Stimulated activated memory B cell treated with anti-CD40 and anti-IgM and Interleukin-4, amounts not matched to agents 10 μg/mL and 1 μg/mL and 100 μg/mL, for 72 hours (primary cell): ENCODE measurements at regions not wholly inside any gene's neighbourhood (a gene's known extent, or its start where the extent isn't known, plus 50 kb on each side); places are given as distances from the start of the nearest gene placed in this dataset.
"Not testable (repeated sequence)": the region's sequence is repeated elsewhere in the genome, so short reads cannot be mapped to it uniquely, and the experiment has no call there.

Experiments used
- ATAC-seq: fragments of 150-1000 bp; cut with Tn5 transposase; 2 replicates; pipeline ENCODE4 v1.10.0; 2021
- H3K27ac Mint-ChIP-seq: one replicate; pipeline ENCODE4 v1.8.0; 2022; ENCODE audit warnings: mild to moderate bottlenecking, mixed read lengths
- H3K27me3 Mint-ChIP-seq: one replicate; pipeline ENCODE4 v1.8.0; 2022; ENCODE audit warnings: mixed read lengths
- H3K36me3 Mint-ChIP-seq: one replicate; pipeline ENCODE4 v1.8.0; 2022; ENCODE audit warnings: mixed read lengths
- H3K4me1 Mint-ChIP-seq: one replicate; pipeline ENCODE4 v1.8.0; 2022; ENCODE audit warnings: mixed read lengths
- H3K4me3 Mint-ChIP-seq: one replicate; pipeline ENCODE4 v1.8.0; 2022; ENCODE audit warnings: mild to moderate bottlenecking, moderate library complexity, mixed read lengths
- H3K9me3 Mint-ChIP-seq: one replicate; pipeline ENCODE4 v1.8.0; 2022; ENCODE audit warnings: mixed read lengths

GRCh38 chr20:40634891-40635290 lies 54.1 kb downstream of the MAFB start:
- no peak for ATAC-seq
- Mint-ChIP-seq H3K4me1 (no peaks in the 10 kb centered on the region), H3K27ac (no peak overlapping the region), H3K9me3 (peaks cover 6% of the 10 kb centered on the region), H3K4me3 (no peak overlapping the region), H3K27me3 (peaks cover 29% of the 10 kb centered on the region), H3K36me3 (no peaks in the 10 kb centered on the region)

GRCh38 chr20:40633123-40633850 lies 55.7 kb downstream of the MAFB start:
- H3K4me3 Mint-ChIP-seq: no peak overlapping the region
- peaks cover 30% of the 10 kb centered on the region for H3K27me3 Mint-ChIP-seq
- ATAC-seq: no peak
- no peaks in the 10 kb centered on the region for H3K36me3 Mint-ChIP-seq
- no peaks in the 10 kb centered on the region for H3K9me3 Mint-ChIP-seq
- H3K4me1 Mint-ChIP-seq: no peaks in the 10 kb centered on the region
- no peak overlapping the region for H3K27ac Mint-ChIP-seq

DNA sequence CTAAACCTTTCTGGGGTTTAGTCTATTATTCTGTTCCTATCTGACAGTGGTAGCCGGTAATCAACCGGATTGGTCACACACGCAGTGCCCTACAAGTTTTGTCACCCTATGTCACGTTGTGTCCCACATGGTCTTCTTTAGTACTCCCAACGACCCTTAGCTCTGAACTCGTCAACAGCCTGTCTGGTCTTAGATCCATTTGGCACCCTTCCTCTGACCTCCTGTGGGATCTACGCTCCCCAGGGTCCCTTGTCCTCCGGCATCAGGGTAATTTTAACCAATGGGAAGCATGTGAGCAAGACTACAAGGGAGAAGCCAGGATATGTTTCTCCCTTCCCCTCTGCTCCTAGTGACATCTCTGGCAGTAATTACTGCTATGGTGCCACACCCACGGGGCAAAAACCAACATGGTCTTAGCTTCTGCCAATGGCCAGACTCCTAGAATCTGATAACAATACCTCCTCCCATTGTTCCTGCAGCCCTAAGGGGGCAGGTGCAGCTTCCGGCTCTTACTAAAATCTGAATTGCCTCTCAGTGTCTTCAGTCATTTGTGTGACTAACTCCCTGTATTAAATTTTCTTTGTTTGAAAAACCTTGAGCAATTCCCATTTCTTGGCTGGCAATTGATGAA lies 56.6 kb downstream of the MAFB start:
- Mint-ChIP-seq H3K27me3 (peaks cover 30% of the 10 kb centered on the region), H3K4me3 (no peak overlapping the region), H3K4me1 (no peaks in the 10 kb centered on the region), H3K9me3 (peaks cover 3% of the 10 kb centered on the region), H3K36me3 (no peaks in the 10 kb centered on the region), H3K27ac (no peak overlapping the region)
- no peak for ATAC-seq

GRCh38 chr20:40631119-40631631 lies 57.9 kb downstream of the MAFB start:
- no peak overlapping the region for H3K4me3 Mint-ChIP-seq
- no peaks in the 10 kb centered on the region for H3K4me1 Mint-ChIP-seq
- H3K27me3 Mint-ChIP-seq: peaks cover 33% of the 10 kb centered on the region
- no peak for ATAC-seq
- H3K9me3 Mint-ChIP-seq: peaks cover 6% of the 10 kb centered on the region
- no peaks in the 10 kb centered on the region for H3K36me3 Mint-ChIP-seq
- no peak overlapping the region for H3K27ac Mint-ChIP-seq

GRCh38 chr20:40630713-40631112 lies 58.3 kb downstream of the MAFB start:
- H3K27ac Mint-ChIP-seq: no peak overlapping the region
- no peaks in the 10 kb centered on the region for H3K36me3 Mint-ChIP-seq
- no peak for ATAC-seq
- H3K4me3 Mint-ChIP-seq: no peak overlapping the region
- H3K27me3 Mint-ChIP-seq: peaks cover 33% of the 10 kb centered on the region
- H3K9me3 Mint-ChIP-seq: peaks cover 6% of the 10 kb centered on the region
- H3K4me1 Mint-ChIP-seq: no peaks in the 10 kb centered on the region

- no peak overlapping the region for H3K4me3 Mint-ChIP-seq
- ATAC-seq: no peak
- peaks cover 6% of the 10 kb centered on the region for H3K9me3 Mint-ChIP-seq
- no peaks in the 10 kb centered on the region for H3K4me1 Mint-ChIP-seq
- H3K27me3 Mint-ChIP-seq: peaks cover 33% of the 10 kb centered on the region
- no peaks in the 10 kb centered on the region for H3K36me3 Mint-ChIP-seq
- no peak overlapping the region for H3K27ac Mint-ChIP-seq
Measured at GRCh38 chr20:40630099-40630498, 58.9 kb downstream of the MAFB start.

GRCh38 chr20:40628877-40629276 lies 60.2 kb downstream of the MAFB start:
- peaks cover 6% of the 10 kb centered on the region for H3K9me3 Mint-ChIP-seq
- peaks cover 33% of the 10 kb centered on the region for H3K27me3 Mint-ChIP-seq
- no peak overlapping the region for H3K4me3 Mint-ChIP-seq
- no peaks in the 10 kb centered on the region for H3K36me3 Mint-ChIP-seq
- no peaks in the 10 kb centered on the region for H3K4me1 Mint-ChIP-seq
- no peak overlapping the region for H3K27ac Mint-ChIP-seq
- ATAC-seq: no peak

DNA sequence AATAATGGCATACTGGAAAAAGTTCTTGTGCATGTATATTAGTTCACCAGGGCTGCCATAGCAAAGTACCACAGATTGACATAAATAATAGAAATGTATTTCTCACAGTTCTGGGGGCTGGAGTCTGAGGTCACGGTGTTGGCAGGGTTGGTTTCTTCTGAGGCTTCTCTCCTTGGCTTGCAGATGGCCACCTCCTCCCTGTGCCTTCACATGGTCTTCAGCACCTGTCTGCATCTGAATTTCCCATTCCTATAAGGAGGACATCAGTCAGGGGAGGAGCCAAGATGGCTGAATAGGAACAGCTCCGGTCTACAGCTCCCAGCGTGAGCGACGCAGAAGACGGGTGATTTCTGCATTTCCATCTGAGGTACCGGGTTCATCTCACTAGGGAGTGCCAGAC lies 70.0 kb downstream of the MAFB start:
- H3K27ac Mint-ChIP-seq, ATAC-seq, H3K36me3 Mint-ChIP-seq, H3K4me1 Mint-ChIP-seq, H3K4me3 Mint-ChIP-seq, H3K9me3 Mint-ChIP-seq: not testable (repeated sequence)
- H3K27me3 Mint-ChIP-seq: peaks cover 28% of the 10 kb centered on the region

DNA sequence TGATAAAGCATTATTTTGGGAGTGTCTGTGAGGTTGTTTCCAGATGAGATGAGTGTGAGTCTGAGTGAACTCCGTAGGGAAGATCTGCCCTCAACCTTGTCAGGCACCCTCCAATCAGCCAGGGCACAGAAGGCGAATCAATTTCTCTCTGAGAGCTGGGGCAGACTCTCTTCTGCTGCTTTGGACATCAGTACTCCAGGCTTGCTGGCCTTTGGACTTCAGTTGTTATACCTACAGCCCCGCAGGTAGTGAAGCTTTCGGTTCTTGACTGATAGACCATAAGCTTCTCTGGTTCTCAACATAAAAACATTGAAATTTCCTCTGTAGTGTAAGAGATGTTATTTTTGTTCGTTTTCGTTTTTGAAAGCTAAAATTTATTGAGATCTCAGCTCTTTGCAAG lies 71.4 kb downstream of the MAFB start:
- Mint-ChIP-seq H3K27ac (no peak overlapping the region), H3K4me3 (no peak overlapping the region), H3K36me3 (no peaks in the 10 kb centered on the region), H3K9me3 (no peaks in the 10 kb centered on the region), H3K4me1 (no peaks in the 10 kb centered on the region), H3K27me3 (peaks cover 28% of the 10 kb centered on the region)
- no peak for ATAC-seq

DNA sequence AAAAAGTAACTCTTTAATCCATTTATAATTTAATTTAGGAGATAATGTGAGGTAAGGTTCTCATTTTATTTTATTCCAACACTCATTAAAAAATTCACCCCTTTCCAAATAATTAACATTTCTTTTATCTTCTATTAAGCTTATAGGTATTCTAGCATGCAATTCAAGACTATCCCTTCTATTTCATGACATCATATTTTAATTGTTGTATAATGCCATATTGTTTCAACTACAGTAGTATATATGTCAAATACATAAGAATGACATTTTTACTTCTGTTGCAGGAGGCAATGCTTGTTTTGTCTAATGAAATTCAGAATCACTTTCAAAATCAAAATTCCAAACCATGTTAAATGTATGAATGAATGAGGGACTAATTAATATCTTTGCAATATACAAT lies 76.2 kb downstream of the MAFB start:
- Mint-ChIP-seq H3K4me3 (no peak overlapping the region), H3K27ac (no peak overlapping the region), H3K36me3 (no peaks in the 10 kb centered on the region), H3K9me3 (no peaks in the 10 kb centered on the region), H3K4me1 (no peaks in the 10 kb centered on the region), H3K27me3 (peaks cover 37% of the 10 kb centered on the region)
- ATAC-seq: no peak

GRCh38 chr20:40612247-40612646 lies 76.8 kb downstream of the MAFB start:
- Mint-ChIP-seq H3K27me3 (peaks cover 37% of the 10 kb centered on the region), H3K27ac (no peak overlapping the region), H3K36me3 (no peaks in the 10 kb centered on the region), H3K4me1 (no peaks in the 10 kb centered on the region), H3K9me3 (no peaks in the 10 kb centered on the region), H3K4me3 (no peak overlapping the region)
- no peak for ATAC-seq

DNA sequence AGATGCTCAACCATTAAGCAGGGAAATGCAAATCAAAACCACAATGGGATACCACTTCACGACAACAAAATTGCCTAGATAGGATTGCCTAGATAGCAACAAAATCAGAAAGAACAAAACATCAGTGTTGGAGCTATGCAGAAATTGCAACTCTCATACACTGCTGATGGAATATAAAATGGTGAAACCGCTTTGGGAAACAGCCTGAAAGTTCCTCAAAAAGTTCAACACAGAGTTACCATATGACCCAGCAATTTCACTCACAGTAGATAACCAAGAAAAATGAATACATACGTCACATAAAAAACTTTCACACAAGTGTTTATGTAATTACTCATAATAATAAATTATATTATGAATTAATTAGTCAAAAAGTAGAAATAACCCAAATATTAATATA lies 78.3 kb downstream of the MAFB start:
- no peak for ATAC-seq
- H3K36me3 Mint-ChIP-seq: no peaks in the 10 kb centered on the region
- H3K27ac Mint-ChIP-seq: no peak overlapping the region
- H3K4me1 Mint-ChIP-seq: no peaks in the 10 kb centered on the region
- no peaks in the 10 kb centered on the region for H3K9me3 Mint-ChIP-seq
- H3K27me3 Mint-ChIP-seq: peaks cover 27% of the 10 kb centered on the region
- H3K4me3 Mint-ChIP-seq: no peak overlapping the region

DNA sequence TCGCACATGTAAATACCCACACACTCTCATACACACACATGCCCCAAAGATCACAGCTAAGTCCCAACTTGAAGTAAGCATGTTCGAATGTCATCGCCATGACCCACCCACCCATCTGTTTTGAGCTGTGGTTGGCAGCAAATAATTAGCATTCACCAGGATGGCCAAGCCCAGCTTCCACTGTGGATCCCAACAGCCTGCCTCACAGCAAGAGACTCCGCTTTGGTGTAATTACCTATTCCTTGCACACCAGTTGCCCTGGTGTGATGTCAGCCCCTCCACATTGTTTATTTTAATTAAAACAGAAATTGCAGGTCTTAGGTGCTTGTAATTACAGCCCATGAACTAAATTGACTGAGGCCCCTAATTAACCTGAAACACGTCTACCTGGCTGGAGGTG lies 81.1 kb downstream of the MAFB start:
- ATAC-seq: no peak
- peaks cover 26% of the 10 kb centered on the region for H3K27me3 Mint-ChIP-seq
- no peak overlapping the region for H3K4me3 Mint-ChIP-seq
- H3K27ac Mint-ChIP-seq: no peak overlapping the region
- H3K4me1 Mint-ChIP-seq: no peaks in the 10 kb centered on the region
- no peaks in the 10 kb centered on the region for H3K36me3 Mint-ChIP-seq
- H3K9me3 Mint-ChIP-seq: no peaks in the 10 kb centered on the region

DNA sequence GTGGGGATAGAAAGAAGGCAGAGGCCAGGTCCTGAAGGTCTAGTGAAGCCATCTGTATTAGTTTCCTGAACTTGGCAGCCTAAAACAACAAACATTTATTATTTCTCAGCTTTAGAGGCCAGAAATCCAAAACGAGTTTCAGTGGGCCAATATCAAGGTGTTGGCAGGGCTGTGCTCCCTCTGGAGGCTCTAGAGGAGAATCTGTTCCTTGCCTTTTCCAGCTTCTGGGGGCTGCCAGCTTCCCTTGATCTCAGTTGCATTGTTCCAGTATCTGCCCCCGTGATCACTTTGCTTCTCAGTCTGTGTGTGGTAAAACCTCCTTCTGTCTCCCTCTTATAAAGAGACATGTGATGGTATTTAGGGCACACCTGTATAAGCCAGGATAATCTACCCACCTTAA lies 82.4 kb downstream of the MAFB start:
- Mint-ChIP-seq H3K9me3 (no peaks in the 10 kb centered on the region), H3K4me3 (no peak overlapping the region), H3K27ac (no peak overlapping the region), H3K4me1 (no peaks in the 10 kb centered on the region), H3K36me3 (no peaks in the 10 kb centered on the region), H3K27me3 (peaks cover 29% of the 10 kb centered on the region)
- no peak for ATAC-seq

- no peak overlapping the region for H3K27ac Mint-ChIP-seq
Measured at GRCh38 chr20:40606237-40606636, 82.8 kb downstream of the MAFB start.

DNA sequence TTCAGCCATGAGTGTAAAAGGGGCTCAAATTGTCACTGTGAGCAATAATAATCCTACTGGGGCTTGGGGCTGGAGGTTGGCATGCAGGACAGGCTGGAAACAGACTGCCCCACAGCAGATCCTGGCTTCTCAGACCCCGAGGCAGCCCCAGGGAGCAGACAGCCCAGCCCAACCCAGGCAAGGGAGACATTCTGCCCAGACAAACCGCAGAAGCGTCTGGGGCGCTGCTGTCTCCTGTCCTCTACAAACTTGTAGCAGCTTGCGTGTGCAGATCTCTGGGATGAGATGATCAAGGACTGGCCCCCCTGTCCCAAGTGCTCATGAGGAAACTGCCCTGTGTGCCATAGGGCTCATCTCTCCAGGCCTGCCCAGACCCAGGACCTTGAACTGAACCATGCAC lies 84.6 kb downstream of the MAFB start:
- Mint-ChIP-seq H3K4me3 (no peak overlapping the region), H3K27ac (no peak overlapping the region), H3K27me3 (peaks cover 29% of the 10 kb centered on the region), H3K9me3 (no peaks in the 10 kb centered on the region), H3K36me3 (no peaks in the 10 kb centered on the region), H3K4me1 (no peaks in the 10 kb centered on the region)
- no peak for ATAC-seq

More at GRCh38 chr20:40606237-40606636, 82.8 kb downstream of the MAFB start:
- H3K4me3 Mint-ChIP-seq: no peak overlapping the region
- ATAC-seq: no peak
- peaks cover 29% of the 10 kb centered on the region for H3K27me3 Mint-ChIP-seq
- H3K9me3 Mint-ChIP-seq: no peaks in the 10 kb centered on the region
- no peaks in the 10 kb centered on the region for H3K36me3 Mint-ChIP-seq
- H3K4me1 Mint-ChIP-seq: no peaks in the 10 kb centered on the region
